Suppressor macrophage treated with lipopolysaccharide for 4 hours (primary cell): ENCODE measurements at regions not wholly inside any gene's neighbourhood (a gene's known extent, or its start where the extent isn't known, plus 50 kb on each side); places are given as distances from the start of the nearest gene placed in this dataset.
A peak's percentile ranks its signal among the peaks of the same experiment; 100 is the strongest.
"Not testable (repeated sequence)": the region's sequence is repeated elsewhere in the genome, so short reads cannot be mapped to it uniquely, and the experiment has no call there.

Experiments used
- DNase-seq: peaks from one replicate; pipeline ENCODE4 v3.0.0-alpha.2; 2020

DNA sequence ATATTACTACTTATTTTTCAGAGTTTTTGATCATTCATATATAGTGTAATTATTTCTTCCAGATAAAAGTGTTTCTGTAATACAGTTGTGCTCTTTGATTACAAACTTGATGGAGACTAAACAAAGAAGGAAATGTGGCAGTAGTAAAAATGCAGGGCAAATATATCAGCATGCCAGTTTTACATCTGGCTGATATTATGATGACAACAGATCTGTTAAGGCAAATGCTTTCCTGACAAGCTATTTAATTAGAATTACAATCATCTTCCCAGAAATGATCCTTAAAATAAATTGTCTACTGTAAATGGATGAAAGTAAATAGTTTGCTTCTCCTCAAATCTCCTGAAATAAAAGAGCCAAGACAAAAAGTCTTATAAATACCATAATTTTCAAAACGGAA is 1659.8 kb downstream of the BRINP3 start:
- no peak for DNase-seq

DNA sequence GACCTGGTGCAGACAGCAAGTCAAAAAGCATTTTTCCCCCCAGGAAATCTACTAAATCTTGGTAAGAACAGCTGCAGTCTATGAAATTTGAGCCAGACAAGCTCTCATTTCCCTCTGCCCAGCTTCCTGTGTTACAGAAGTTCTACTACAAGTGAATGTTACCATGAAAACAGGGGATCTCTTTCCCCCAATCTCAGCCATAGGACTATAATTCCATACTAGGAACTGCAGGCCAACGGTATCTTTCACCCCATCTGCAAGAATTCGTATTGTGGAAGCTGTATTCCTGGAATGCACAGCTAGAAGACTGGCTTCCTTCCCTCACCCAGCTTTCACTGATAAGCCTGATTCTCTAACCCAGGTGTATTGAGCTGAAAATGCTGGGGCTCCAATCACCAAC is 1655.4 kb downstream of the BRINP3 start:
- DNase-seq: no peak

DNA sequence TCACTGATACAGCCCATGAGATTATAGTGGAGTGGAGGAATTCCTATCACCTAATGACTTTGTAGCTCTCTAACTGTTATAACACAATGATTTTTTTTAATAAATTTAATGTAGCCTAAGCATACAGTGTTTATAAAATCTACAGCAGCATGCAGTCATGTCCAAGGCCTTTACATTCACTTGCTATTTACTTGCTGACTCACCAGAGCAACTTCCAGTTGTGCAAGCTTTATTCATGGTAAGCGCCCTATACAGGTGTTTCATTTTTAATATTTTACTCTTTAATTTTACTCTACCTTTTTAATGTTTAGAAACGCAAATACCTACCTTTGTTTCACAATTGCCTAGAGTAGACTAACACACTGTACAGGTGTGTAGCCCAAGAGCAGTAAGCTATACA is 1652.2 kb downstream of the BRINP3 start:
- DNase-seq: no peak

DNA sequence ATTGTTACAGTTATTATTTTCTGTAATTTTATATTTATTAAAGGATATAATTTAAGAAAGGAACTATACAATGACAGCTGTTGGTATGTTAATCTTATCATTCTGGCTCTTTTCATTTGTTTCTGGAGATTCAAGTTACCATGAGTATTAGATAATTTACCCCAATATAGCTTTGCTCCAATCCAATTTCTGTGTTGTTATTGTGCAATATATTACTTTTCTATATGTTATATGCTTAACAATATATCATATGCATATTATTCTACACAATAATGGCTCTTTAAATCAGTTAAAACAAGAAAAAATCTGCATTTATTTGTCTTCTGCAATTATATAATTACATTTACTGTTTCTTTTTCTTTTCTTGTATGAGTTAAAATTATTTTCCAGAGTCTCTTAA is 1650.9 kb downstream of the BRINP3 start:
- DNase-seq: no peak

DNA sequence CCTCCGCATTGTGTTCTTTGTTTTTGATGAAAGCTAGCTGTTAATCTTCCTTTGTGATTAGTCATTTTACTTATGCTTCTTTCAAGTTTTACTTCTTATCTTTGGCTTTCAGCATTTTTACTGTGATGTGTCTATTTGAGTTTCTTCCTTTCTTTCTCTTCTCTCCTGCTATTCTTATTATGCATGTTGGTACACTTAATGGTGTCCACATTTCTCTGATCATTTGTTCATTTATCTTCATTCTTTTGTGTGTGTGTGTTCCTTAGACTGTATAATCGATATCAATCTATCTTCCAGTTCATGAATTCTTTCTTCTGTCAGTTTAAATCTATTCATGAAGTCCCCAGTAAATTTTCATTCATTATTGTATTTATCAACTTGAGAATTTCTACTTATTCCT is 1650.3 kb downstream of the BRINP3 start:
- no peak for DNase-seq

DNA sequence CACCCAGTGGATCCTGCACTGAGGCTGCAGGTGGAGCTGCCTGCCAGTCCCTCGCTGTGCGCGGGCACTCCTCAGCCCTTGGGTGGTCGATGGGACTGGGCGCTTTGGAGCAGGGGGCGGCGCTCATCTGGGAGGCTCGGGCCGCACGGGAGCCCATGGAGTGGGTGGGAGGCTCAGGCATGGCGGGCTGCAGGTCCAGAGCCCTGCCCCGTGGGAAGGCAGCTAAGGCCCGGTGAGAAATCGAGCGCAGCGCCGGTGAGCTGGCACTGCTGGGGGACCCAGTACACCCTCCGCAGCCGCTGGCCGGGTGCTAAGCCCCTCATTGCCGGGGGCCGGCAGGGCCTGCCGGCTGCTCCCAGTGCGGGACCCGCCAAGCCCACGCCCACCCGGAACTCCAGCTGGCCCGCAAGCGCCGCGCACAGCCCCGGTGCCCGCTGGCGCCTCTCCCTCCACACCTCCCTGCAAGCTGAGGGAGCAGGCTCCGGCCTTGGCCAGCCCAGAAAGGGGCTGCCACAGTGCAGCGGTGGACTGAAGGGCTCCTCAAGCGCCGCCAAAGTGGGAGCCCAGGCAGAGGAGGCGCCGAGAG is 1636.5 kb downstream of the BRINP3 start:
- not testable (repeated sequence) for DNase-seq

DNA sequence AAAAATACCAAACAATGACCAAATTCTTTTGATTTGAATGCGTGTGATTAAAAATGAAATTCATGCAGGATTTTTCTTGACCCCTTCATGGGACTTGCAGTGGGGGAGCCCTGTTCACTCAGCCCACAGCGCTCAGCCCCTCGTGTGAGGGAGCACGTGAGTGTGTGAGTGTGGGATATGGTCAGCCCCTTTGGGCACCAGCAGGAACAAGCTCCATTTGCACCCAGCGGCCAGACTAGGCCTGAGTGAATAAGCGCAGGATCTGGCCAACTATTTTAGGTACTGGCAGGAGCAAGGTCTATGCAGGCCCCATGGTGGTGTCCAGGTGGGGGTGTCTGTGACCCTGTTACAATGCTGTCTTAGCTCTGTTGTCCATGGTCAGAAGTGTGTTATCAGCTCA is 1631.2 kb downstream of the BRINP3 start:
- no peak for DNase-seq

DNA sequence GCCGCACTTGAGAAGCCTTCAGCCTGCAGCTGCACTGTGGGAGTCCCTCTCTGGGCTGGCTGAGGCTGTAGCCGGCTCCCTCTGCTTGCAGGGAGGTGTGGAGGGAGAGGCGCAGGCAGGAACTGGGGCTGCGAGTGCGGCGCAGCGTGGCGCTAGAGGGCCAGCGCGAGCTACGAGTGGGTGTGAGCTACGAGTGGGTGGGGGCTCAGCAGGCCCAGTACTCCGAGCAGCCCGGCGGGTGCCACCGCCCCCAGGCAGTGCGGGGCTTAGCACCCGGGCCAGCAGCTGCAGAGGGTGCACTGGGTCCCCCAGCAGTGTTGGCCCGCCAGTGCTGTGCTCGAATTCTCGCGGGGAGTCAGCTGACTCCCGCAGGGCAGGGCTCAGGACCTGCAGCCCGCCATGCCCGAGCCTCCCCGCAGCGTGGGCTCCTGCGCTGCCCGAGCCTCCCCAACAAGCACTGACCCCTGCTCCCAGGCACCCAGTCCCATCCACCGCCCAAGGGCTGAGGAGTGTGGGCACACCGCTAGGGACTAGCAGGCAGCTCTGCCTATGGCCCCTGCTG is 1620.1 kb downstream of the BRINP3 start:
- DNase-seq: no peak

DNA sequence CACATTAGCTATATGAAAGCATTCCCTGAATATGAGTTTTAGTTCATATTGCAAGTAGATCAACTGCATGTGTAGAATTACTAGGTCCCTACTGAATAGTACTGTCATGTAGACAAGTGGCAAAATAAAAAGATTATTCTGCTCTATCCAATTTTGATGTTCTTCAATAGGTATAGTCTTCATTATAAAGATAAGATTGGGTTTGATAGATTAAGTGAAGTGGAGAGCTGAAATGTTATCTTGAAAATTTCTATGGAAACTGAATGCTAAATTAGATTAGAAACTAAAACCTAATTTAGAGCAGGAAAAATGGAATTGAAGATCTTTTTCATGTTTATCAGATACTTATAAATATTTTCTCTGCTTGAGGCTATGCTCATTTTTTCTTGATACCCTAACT is 1610.0 kb downstream of the BRINP3 start:
- DNase-seq: no peak

DNA sequence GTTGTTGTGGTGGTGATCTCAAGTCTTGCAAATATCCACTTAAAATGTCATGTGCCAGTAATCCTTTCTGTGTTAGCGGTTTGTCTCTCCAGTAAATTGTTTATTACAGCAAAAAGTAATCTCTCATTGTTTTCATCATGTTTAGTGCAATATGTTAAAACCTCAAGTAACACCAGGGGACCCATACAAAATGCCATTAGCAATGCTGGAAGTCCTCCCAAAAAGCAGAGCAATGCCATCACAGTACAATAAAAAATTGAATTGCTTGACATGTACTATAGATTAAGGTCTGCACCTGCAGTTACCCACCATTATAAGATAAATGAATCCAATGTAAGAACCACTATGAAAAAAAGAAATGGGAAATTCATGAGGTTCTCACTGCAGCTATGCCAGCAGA is 1606.5 kb downstream of the BRINP3 start:
- DNase-seq: no peak

DNA sequence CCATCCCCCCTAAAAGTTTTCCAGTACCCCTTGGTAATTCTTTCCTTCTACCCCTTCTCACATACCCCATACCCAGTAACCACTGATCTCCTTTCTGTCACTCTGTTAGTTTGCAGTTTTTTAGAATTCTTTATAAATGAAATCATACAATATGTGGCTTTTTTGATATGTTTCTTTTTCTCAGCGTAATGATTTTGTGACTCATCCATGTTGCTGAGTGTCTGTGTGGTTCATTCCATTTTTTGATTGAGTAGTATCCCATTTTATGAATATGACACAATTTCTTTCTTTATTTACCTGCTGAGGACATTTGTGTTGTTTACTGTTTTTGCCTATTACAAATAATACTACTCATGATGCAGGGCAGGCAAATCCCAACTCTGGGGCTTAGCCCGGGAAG is 1605.3 kb downstream of the BRINP3 start:
- no peak for DNase-seq

DNA sequence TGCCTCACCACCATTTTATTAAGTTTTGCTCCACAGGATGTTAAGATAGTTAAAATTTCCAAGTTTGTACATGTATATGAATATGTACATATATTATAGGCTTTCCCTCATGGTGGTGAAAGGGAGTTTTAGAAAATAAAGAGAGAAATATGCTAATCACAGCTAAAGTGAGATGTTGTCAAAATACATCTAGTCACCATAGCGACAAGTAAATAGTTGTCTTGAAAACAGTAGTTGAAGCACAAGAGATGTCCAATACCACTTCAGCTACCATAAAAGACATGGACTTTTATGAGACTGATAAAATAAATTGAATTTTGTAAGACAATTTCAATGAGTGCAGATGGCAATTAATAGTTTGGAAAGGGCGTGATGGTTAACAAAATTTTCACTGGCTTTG is 1600.0 kb downstream of the BRINP3 start:
- no peak for DNase-seq

DNA sequence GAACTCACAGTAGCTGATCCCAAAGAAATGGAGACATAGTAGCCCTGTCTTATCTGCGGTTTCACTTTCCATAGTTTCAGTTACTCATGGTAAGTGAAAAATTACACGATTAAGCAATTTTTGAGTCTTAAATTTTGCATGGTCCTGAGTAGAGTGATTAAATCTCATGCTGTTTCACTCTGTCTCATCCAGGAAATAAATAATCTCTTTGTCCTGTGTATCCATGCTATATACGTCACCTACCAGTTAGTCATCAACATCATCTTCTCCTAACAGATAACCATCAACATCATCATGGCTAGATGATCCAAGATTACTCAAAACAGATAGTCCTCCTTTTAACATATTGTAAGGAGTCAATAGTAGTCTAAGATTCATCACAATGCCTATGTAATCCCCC is 1589.3 kb downstream of the BRINP3 start:
- peak; percentile 3 for DNase-seq

DNA sequence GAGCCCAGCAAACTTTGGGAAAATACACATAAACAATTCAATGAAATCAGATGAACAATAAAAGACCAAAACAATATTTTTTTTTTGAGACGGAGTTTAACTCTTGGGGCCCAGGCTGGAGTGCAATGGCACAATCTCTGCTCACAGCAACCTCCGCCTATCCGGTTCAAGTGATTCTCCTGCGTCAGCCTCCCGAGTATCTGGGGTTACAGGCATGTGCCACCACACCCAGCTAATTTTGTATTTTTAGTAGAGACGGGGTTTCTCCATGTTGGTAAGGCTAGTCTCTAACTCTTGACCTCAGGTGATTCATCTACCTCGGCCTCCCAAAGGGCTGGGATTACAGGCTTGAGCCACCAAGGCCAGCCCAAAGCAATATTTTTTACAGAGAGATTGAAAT is 1588.5 kb downstream of the BRINP3 start:
- DNase-seq: no peak

DNA sequence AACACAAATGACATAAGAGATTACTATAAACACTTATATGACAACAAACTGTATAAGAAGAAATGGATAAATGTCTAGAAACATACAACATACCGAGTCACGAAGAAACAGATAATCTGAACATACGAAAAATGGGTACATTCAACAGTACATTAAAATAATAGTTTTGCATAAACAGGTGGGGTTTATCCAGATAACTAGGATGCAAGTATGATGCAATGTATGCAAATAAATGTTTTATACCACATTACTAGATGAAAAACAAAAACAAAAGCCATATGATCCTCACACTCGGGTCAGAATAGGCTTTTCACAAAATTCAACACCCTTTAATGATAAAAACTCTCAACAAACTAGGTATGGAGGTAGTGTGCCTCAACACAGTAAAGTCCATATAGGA is 1585.7 kb downstream of the BRINP3 start:
- no peak for DNase-seq

DNA sequence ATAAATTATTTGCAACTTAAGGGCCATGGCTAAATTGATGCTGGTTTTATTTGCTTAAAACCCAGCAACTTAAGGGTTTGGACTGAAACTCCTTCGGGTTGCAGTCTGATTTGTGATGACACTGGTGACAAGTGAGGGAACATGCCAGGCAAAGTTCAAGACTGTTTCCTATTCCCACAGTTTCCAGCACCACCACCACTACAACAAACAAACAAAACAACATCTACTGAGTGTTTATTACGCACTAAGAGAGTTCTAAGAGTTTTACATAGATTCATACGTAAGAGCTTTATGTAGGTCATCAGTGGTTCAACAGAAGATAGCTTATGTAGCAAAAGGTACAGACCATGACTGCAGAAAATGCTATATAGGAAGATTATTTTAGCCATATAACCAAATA is 1582.1 kb downstream of the BRINP3 start:
- DNase-seq: no peak

DNA sequence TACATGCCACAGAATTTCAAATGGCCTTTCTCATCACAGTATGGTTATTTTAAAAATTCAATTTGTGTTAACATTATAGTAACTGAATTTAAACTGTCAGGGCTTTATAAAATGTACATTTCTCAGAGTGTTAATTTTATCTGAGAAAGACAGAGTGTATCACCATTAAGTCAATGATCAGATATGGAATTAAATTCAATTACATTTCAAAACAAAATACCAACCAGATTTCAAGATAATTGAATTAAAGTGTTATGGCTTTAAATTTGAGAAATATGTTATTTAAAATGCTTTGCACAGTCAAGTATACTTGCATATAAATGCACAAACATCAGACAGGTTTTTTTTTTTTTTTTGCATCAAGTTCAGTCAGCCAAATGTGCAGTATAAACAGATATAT is 1574.4 kb downstream of the BRINP3 start:
- no peak for DNase-seq

DNA sequence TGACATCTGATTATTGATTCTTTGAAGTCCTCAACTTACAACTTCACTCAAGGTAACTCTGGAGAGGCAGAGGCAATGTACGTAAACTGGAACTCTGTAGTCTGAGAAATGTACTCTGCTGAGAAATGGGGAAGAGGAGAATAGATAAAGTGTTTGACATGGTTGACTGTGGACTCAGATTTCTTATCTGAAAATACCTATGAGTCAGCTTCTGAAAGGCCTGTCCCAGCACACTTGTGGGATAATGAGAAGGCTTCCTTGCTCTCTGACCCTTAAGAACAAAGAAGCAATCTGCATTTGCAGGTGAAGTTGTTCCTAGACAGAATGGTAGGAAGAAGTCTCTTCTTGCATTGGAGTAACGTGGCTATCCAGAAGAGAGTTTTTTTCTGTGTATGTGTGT is 1573.5 kb downstream of the BRINP3 start:
- DNase-seq: no peak

DNA sequence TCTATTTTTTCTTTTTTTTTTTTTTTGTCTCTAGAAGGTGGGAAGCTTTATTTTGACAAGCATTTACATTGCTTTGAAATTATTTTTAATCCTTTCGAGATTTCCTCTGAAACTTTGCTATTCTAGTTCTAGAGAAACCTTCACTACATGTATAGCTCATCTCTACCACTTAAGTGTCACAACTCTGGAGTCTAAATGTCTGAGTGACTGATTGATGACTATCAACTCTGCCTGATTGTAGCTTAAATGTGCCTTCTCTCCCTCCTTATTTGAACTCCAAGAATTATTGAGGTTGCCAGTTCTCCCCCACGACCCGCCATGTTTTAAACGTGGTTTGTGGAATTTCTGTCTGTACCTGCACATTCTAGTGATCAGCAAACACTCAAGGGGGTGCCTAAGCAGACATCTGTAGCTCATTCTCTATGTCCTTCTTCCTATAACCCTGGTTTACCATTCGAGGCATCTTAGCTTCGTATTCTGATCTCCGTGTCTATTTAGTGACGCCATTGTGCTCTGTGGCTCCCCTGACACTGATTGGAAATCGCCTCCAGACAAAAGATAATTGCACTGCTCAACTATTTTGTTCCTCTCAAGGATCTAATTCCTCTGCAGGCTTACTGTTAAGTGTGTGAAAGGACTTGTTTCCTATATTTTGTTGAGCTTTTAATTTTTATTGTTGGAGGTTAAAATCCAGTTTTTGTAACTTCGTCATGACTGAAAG is 1570.6 kb downstream of the BRINP3 start:
- no peak for DNase-seq

DNA sequence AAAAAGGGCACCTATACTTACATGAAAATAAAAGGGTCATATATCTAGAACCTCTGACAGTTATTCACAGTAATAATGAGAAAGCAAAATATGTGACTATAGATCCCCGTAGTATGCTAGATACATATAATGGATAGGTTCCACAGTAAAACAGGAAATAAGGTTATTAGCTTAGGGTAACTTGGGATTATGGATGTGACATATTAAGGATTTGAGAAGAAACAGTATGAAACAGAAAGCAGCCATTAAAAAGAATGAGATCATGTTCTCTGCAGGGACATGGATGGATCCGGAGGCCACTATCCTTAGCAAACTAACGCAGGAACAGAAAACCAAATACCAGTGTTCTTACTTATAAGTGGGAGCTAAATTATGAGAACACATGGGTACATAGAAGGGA is 1547.3 kb downstream of the BRINP3 start:
- DNase-seq: no peak

DNA sequence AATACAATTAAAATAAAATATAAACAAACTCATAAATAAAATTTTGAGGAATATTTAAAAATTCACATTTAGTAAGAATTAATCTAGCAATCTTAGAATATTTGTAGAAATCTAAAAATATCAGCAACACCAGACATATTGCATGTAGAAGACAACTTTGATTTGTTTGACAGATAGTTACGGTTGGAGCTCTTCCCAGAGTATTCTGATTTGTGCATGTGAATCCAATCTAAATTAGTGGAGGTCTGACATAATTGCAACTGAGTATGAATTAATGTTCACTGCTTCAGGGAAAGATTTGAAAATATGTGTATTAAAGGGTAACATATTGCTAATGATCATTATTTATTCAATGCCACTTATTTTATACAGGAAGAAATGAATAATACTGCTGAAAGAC is 1546.2 kb downstream of the BRINP3 start:
- DNase-seq: no peak

DNA sequence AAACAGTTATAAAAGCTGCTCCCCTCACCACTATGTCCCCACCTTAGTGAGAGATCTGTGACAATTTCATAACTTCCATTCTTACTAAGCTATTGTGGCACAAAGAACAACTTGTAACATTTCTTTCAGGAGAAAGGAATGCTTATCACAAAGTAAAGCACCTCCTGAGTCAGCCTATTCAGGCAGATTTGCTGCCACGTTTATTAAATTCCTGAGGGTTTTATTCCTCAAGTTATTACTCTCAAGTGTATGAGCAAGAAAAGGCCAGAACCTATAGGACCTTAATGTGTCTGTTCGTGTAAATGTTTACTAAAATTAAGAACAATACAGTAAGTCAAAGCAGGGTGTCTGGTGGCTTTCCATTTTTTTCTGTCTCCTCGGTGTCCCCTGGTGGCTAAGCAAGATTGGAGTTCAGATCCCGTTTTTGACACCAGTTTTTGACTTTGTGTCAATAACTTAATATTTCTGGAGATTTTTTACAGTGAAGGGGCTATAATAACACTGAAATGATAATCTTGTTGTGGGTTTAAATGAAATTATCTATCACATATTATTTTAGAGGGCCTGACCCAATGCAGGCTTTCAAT is 1539.6 kb downstream of the BRINP3 start:
- DNase-seq: no peak

DNA sequence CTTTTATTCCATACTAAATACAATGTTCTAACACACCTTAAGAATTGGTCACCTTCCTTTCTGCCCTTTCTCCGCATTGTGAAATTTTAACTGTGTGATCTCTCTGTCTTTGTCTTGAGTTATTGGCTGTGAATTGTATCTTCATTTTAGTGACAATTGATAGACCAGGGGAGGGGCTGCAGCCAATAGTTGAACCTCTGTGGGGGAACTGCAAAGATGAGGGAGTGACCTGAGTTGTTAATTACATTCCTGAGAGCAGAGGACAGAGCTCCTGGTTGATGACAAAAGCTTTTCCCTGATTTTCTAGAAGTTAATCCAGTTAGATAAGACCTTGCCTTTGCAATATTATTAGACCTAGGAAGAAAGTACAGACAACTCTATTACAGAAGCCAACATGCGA is 1535.7 kb downstream of the BRINP3 start:
- no peak for DNase-seq

DNA sequence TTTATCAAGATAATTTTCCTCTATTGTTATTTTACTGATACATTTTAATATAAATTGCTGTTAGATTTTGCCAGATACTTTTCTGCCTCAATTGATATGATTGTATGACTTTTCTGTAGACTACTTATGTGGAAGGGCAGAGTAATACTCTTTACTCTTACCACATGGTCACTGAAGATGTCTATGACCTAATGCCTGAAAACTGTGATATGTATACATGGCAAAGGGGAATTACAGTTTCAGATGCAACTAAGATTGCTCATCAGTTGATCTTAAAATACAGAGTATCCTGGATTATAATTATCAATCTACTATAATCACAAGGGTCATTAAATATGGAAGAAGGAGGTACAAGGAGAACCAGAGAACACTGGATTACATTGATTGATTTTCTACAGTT is 1528.0 kb downstream of the BRINP3 start:
- DNase-seq: no peak
